ENCODE measurements at regions not wholly inside any gene's neighbourhood (a gene's known extent, or its start where the extent isn't known, plus 50 kb on each side); places are given as distances from the start of the nearest gene placed in this dataset.

DNA sequence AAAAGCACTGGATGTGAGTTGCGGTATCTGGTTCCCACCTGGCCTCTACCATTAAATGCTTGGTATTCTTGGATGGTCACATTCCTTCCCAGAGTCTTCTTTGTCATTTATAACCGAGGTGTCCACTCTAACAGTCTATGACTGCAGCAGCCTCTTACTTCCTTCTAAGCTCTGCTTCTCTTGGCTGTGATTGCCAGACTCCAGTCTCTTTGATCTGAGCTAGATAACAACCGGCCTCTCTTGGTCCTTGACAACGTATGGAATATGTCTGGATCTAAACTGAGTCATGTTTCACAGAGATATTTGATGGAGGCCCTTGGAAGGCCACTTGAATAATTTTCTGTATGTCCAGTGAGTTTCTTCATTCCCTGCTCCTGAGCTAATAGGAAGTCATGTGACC lies 141.6 kb upstream of the TENM4 start:
- H3K79me1 ChIP-seq (ENCODE audit: insufficient read depth, low read depth, low read length, poor library complexity, severe bottlenecking): no peaks in the 10 kb centered on the region
- peaks cover 8 to 12% of the 10 kb centered on the region in 2 experiments for H3K4me1 Mint-ChIP-seq
- H2BK15ac ChIP-seq (ENCODE audit: low read depth, low read length): no peak overlapping the region
- no peak overlapping the region for H2BK5ac ChIP-seq (ENCODE audit: insufficient read length, low read length)
- no peak overlapping the region for H4K5ac ChIP-seq (ENCODE audit: insufficient read length, low read depth, low read length)
- H3K23ac ChIP-seq (ENCODE audit: insufficient read length, low read depth, low read length): no peak overlapping the region
- TF ChIP-seq, protein P1, sequence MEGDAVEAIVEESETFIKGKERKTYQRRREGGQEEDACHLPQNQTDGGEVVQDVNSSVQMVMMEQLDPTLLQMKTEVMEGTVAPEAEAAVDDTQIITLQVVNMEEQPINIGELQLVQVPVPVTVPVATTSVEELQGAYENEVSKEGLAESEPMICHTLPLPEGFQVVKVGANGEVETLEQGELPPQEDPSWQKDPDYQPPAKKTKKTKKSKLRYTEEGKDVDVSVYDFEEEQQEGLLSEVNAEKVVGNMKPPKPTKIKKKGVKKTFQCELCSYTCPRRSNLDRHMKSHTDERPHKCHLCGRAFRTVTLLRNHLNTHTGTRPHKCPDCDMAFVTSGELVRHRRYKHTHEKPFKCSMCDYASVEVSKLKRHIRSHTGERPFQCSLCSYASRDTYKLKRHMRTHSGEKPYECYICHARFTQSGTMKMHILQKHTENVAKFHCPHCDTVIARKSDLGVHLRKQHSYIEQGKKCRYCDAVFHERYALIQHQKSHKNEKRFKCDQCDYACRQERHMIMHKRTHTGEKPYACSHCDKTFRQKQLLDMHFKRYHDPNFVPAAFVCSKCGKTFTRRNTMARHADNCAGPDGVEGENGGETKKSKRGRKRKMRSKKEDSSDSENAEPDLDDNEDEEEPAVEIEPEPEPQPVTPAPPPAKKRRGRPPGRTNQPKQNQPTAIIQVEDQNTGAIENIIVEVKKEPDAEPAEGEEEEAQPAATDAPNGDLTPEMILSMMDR (conservative IDR thresholded peaks at IDR 0.05): no peak
- no peak overlapping the region for H2BK12ac ChIP-seq (ENCODE audit: insufficient read length, low read depth, low read length)
- no peak for DNase-seq
- no peak overlapping the region for H3K4me3 Mint-ChIP-seq
- H3K27ac Mint-ChIP-seq: no peak overlapping the region
- no peak overlapping the region for H3T11ph ChIP-seq (ENCODE audit: low read length)
- H3K36me3 Mint-ChIP-seq (ENCODE audit: insufficient read depth in 1 of 3, low read depth in 3 of 3): peaks cover 0 to 12% (median 4%) of the 10 kb centered on the region in 3 experiments; a peak in 6 of 7 replicates
- no peaks in the 10 kb centered on the region for H3K9me3 ChIP-seq (ENCODE audit: control insufficient read depth, low read depth, low read length)
- no peak overlapping the region for H2AFZ ChIP-seq (ENCODE audit: low read length)
- no peak overlapping the region for H3K27ac ChIP-seq (ENCODE audit: insufficient read length, low read depth, low read length)
- no peaks in the 10 kb centered on the region for H3K4me1 ChIP-seq (ENCODE audit: insufficient read depth, low read length)
- H3K27me3 Mint-ChIP-seq (ENCODE audit: low read depth): peaks cover 2% of the 10 kb centered on the region; the same call in 1 of the 2 replicates
- H3K56ac ChIP-seq (ENCODE audit: insufficient read length, low read depth, low read length): no peak overlapping the region
- no peak overlapping the region for H3K4me2 ChIP-seq (ENCODE audit: insufficient read depth, insufficient read length, low read length)
- WGBS (ENCODE audit: extremely low coverage, insufficient read length, low lambda C conversion rate): no CpG with 5 or more reads among the region's 4 CpGs
- no peak overlapping the region for H2BK20ac ChIP-seq (ENCODE audit: low read depth, low read length, poor library complexity, severe bottlenecking)
- H3K23me2 ChIP-seq (ENCODE audit: insufficient read length, low read depth, low read length, poor library complexity, severe bottlenecking): no peaks in the 10 kb centered on the region
- H3K9me3 Mint-ChIP-seq: peaks cover 8 to 21% of the 10 kb centered on the region in 2 experiments
- no peak overlapping the region for H3K4ac ChIP-seq (ENCODE audit: low read depth, low read length)
- H3K18ac ChIP-seq (ENCODE audit: insufficient read length, low read depth, low read length): no peak overlapping the region
- no peaks in the 10 kb centered on the region for H3K79me2 ChIP-seq (ENCODE audit: insufficient read depth, low read length)
- no peak overlapping the region for H4K91ac ChIP-seq (ENCODE audit: insufficient read length, low read depth, low read length)
- H3K14ac ChIP-seq (ENCODE audit: insufficient read depth, low read length): no peak overlapping the region
- H4K8ac ChIP-seq (replicated peaks; ENCODE audit: insufficient read length, low read depth, low read length): no peak overlapping the region
- H4K20me1 ChIP-seq (ENCODE audit: control insufficient read depth, insufficient read depth, insufficient read length): no peaks in the 10 kb centered on the region
- H3K9ac ChIP-seq (ENCODE audit: extremely low read depth, insufficient read length, low read length): no peak overlapping the region
- no peaks in the 10 kb centered on the region for H3K27me3 ChIP-seq (ENCODE audit: insufficient read depth, low read length)
- H2AK5ac ChIP-seq (ENCODE audit: insufficient read length, low read length): no peak overlapping the region
- H2BK120ac ChIP-seq (ENCODE audit: low read depth, low read length, poor library complexity, severe bottlenecking): no peak overlapping the region

All from H9 (cell line).